Lower lobe of right lung (tissue), 2 donors: ENCODE measurements at regions not wholly inside any gene's neighbourhood (a gene's known extent, or its start where the extent isn't known, plus 50 kb on each side); places are given as distances from the start of the nearest gene placed in this dataset.

Experiments used
- ATAC-seq, 2 donors: fragments of 200-7000 bp; cut with Tn5 transposase; one replicate each; pipeline ENCODE4 v1.9.1; 2020 to 2022; ENCODE audit warnings: mild to moderate bottlenecking in 2 of 2, moderate library complexity in 2 of 2
- DNase-seq: peaks from one replicate; pipeline ENCODE4 v3.0.0-alpha.2; 2020
- H3K27ac ChIP-seq: fragments of 200-600 bp; one replicate; pipeline ENCODE4 v1.8.0; 2022
- H3K27me3 ChIP-seq: fragments of 200-600 bp; one replicate; pipeline ENCODE4 v1.8.0; 2022; ENCODE audit warnings: low read depth
- H3K36me3 ChIP-seq: fragments of 200-600 bp; one replicate; pipeline ENCODE4 v1.8.0; 2022; ENCODE audit warnings: mild to moderate bottlenecking
- H3K4me1 ChIP-seq: fragments of 200-600 bp; one replicate; pipeline ENCODE4 v1.8.0; 2022
- H3K4me3 ChIP-seq: fragments of 200-600 bp; one replicate; pipeline ENCODE4 v1.8.0; 2022; ENCODE audit warnings: mild to moderate bottlenecking
- H3K9me3 ChIP-seq: fragments of 200-600 bp; one replicate; pipeline ENCODE4 v1.8.0; 2022
- CTCF ChIP-seq: fragments of 200-600 bp; IDR thresholded peaks from one replicate; pipeline ENCODE4 v1.8.0; 2022; ENCODE audit warnings: antibody characterized with exemption, mild to moderate bottlenecking
- intact Hi-C: fragments of 100-400 bp; cut with DNase I; formaldehyde crosslinking; loops from one replicate; pipeline ENCODE4 v1.11.0; 2022
- donor health status: DM: no; HTN: yes; CAD: no; lungs with severe emphysema.

GRCh38 chr17:56674401-56674925, 81.0 kb downstream of the NOG start:
- TF ChIP-seq CTCF, result no peak

GRCh38 chr17:56675876-56676660, 82.6 kb downstream of the NOG start:
- no peaks in the 10 kb centered on the region for H3K4me1 ChIP-seq
- H3K36me3 ChIP-seq, result no peaks in the 10 kb centered on the region
- DNase-seq (no peak), ATAC-seq (no peak)
- peaks cover 47% of the 10 kb centered on the region for H3K27me3 ChIP-seq
- H3K4me3 ChIP-seq, result no peak overlapping the region
- H3K9me3 ChIP-seq, result no peaks in the 10 kb centered on the region
- H3K27ac ChIP-seq, result no peak overlapping the region
- no peak for TF ChIP-seq CTCF
- intact Hi-C loops, result no loop called here

More at GRCh38 chr17:56674401-56674925, 81.0 kb downstream of the NOG start:
- ATAC-seq, result no peak
- intact Hi-C loops, result no loop called here
- H3K27ac ChIP-seq, result no peak overlapping the region
- peaks cover 31% of the 10 kb centered on the region for H3K27me3 ChIP-seq
- DNase-seq, result no peak
- H3K4me1 ChIP-seq, result no peaks in the 10 kb centered on the region
- no peaks in the 10 kb centered on the region for H3K9me3 ChIP-seq
- H3K4me3 ChIP-seq, result no peak overlapping the region
- H3K36me3 ChIP-seq, result no peaks in the 10 kb centered on the region

GRCh38 chr17:56676810-56677209, 83.3 kb downstream of the NOG start:
- TF ChIP-seq CTCF, result no peak
- Histone ChIP-seq H3K27ac (no peak overlapping the region), H3K9me3 (no peaks in the 10 kb centered on the region), H3K27me3 (peaks cover 49% of the 10 kb centered on the region), H3K4me3 (no peak overlapping the region), H3K4me1 (no peaks in the 10 kb centered on the region), H3K36me3 (no peaks in the 10 kb centered on the region)
- intact Hi-C loops, result no loop called here
- DNase-seq (no peak), ATAC-seq (no peak)

GRCh38 chr17:56678249-56679114, 85.0 kb downstream of the NOG start:
- Histone ChIP-seq H3K36me3 (no peaks in the 10 kb centered on the region), H3K27ac (no peak overlapping the region), H3K4me3 (peak overlapping the region; percentile 25), H3K4me1 (no peaks in the 10 kb centered on the region), H3K27me3 (peaks cover 61% of the 10 kb centered on the region), H3K9me3 (no peaks in the 10 kb centered on the region)
- intact Hi-C loops, result no loop called here
- peak; percentile 43 to 48 for ATAC-seq
- no peak for TF ChIP-seq CTCF
- no peak for DNase-seq

GRCh38 chr17:56679115-56679776, 85.7 kb downstream of the NOG start:
- intact Hi-C loops, result no loop called here
- peak overlapping the region; percentile 25 for H3K4me3 ChIP-seq
- H3K4me1 ChIP-seq, result no peaks in the 10 kb centered on the region
- DNase-seq, result no peak
- peak in 1 of 2 donors; percentile 74 for ATAC-seq
- H3K27ac ChIP-seq, result no peak overlapping the region
- peak; percentile 53 for TF ChIP-seq CTCF
- H3K9me3 ChIP-seq, result no peaks in the 10 kb centered on the region
- H3K27me3 ChIP-seq, result peaks cover 64% of the 10 kb centered on the region
- no peaks in the 10 kb centered on the region for H3K36me3 ChIP-seq
